Fibroblast of the aortic adventitia (primary cell): ENCODE measurements at regions not wholly inside any gene's neighbourhood (a gene's known extent, or its start where the extent isn't known, plus 50 kb on each side); places are given as distances from the start of the nearest gene placed in this dataset.
"Not testable (repeated sequence)": the region's sequence is repeated elsewhere in the genome, so short reads cannot be mapped to it uniquely, and the experiment has no call there.

Experiments
- DNase-seq: peaks from one replicate; pipeline ENCODE4 v3.0.0-alpha.2; 2010; ENCODE audit warnings: low read depth
- H3K4me3 ChIP-seq: 2 replicates; pipeline ENCODE4 v1.5.1; 2011; ENCODE audit warnings: low read depth, mild to moderate bottlenecking, control low read depth, low read length, moderate library complexity
- TF ChIP-seq, protein P1 (sequence below): IDR thresholded peaks from 2 replicates; pipeline ENCODE4 v1.5.1; 2011; ENCODE audit warnings: mild to moderate bottlenecking, low read length, control low read depth, inconsistent platforms; ENCODE audit not compliant: insufficient read depth

DNA sequence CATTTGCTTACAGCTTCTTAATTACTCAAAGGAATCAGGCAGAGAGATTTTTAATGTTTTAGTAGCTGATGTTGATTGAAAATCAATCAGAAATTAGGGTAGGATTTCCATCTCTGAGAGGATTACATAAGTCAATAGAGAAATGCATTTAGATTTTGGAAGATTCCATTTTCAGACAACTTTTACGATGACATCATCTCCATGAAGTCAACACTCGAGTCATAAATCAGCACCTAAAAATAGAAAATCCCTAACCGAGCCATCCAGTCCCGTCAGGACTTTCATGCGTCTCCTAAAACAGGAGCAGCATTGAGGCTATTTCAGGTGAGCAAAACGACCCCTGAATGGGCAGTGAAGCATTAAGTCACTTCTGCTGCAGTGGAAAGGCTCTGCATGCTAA lies 279.7 kb upstream of the RNF32 start:
- TF ChIP-seq, protein P1, sequence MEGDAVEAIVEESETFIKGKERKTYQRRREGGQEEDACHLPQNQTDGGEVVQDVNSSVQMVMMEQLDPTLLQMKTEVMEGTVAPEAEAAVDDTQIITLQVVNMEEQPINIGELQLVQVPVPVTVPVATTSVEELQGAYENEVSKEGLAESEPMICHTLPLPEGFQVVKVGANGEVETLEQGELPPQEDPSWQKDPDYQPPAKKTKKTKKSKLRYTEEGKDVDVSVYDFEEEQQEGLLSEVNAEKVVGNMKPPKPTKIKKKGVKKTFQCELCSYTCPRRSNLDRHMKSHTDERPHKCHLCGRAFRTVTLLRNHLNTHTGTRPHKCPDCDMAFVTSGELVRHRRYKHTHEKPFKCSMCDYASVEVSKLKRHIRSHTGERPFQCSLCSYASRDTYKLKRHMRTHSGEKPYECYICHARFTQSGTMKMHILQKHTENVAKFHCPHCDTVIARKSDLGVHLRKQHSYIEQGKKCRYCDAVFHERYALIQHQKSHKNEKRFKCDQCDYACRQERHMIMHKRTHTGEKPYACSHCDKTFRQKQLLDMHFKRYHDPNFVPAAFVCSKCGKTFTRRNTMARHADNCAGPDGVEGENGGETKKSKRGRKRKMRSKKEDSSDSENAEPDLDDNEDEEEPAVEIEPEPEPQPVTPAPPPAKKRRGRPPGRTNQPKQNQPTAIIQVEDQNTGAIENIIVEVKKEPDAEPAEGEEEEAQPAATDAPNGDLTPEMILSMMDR: no peak
- H3K4me3 ChIP-seq: no peak overlapping the region
- no peak for DNase-seq

DNA sequence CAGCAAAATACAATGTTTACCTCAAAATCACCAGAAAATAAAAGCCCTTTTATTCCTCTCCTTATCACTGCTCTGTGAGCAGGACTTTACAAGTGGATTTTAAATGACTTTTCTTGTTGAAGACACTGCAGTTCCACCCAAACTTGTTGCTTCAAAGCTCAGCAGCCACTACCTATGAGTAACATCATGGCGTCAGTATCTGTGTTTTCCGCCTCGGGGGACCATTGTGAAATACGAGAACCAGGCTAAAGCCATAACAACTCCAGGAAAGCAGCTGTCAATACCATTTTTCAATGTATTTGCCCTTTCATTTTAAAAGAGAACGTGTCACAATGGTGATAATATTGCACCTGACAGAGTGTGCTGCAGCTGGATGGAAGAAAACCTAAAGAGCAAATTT lies 284.0 kb upstream of the RNF32 start:
- DNase-seq: no peak
- TF ChIP-seq, protein P1: no peak
- H3K4me3 ChIP-seq: no peak overlapping the region

DNA sequence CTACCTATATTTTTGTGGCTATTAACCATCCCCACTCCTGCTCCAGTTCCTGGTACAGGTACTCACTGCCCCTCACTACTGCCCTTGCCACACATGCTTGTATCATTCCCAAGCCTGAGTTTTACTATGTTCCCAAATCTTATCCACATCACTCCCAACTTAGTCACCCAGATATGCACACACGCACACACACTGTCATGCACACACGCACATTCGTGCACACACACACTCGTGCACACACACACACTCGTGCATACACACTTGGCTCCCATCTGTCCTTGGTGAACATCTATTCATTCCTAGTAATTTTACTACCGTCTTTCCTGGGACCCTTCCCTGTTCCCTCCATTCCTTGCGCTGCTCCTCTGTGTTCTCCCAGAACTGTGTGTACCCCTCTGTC lies 287.2 kb upstream of the RNF32 start:
- TF ChIP-seq, protein P1: no peak
- no peak overlapping the region for H3K4me3 ChIP-seq
- no peak for DNase-seq

DNA sequence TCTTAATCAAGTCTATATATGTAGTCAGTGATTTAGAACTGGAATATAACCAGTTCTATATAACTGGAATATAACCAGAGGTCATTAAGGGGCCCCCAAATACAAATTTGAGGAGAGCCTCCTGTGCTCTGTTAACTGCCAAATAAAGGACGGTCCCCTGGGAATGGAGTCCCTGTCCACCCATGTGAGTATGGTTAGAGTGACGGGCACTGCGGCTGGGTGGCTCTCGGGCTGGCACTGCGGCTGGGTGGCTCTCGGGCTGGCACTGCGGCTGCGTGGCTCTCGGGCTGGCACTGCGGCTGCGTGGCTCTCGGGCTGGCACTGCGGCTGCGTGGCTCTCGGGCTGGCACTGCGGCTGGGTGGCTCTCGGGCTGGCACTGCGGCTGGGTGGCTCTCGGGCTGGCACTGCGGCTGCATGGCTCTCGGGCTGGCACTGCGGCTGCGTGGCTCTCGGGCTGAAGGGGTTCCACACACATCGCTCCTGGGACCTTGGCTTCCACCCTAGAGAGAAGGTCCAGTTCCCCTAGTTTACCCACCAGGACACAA lies 292.8 kb upstream of the RNF32 start:
- not testable (repeated sequence) for DNase-seq, H3K4me3 ChIP-seq

DNA sequence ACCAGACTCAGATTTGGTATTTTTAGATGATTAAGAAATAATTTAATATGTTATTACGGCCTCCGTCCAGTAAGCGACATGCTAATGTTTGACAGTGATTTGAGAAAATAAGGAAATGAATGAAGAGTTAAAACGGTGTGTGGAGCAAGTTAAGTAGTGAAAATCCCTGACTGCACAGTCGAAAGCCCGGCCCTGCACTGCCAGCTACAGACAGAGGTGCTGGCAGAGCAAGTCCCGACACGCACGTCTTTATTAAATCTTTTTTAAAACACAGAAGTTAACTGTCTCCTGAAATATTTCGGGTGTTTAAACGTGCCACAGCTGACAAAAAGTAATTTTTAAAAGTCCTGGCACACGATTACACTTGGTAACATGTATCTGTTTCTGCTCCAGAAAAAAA lies 293.4 kb upstream of the RNF32 start:
- no peak for DNase-seq
- TF ChIP-seq, protein P1: no peak
- H3K4me3 ChIP-seq: no peak overlapping the region

DNA sequence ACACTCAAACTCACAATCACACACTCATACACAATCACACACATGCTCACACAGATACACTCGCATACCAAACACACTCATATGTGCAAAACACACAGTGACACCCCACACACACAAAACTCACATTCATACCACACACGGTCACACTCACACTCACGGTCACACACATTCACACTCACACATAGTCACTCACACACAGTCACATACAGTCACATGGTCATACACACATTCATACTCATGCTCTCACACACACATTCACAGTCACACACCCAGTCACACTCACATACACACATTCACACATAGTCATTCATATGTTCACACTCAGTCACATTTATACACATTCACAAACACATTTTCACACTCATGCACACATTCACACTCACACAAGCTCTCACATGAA lies 296.0 kb upstream of the RNF32 start:
- TF ChIP-seq, protein P1: no peak
- DNase-seq: no peak
- no peak overlapping the region for H3K4me3 ChIP-seq

DNA sequence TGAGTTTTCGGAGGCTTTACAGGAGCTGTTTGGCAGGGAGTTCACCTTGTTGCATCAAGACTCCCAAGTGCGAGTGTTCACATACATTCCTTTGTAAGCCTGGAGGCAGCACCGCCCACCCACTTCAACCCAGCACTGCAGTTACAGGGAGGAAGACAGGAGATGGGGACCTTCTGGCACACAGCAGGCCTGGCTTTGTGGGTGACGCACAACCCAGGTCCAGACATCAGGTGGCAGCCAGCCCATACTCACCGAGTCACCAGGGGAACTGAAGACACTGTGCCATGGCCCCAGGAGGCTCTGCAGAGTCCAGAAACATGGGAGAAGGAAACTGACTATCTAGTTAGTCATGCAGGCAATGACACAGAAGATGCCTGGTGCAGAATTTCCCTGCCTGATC lies 305.9 kb upstream of the RNF32 start:
- no peak for DNase-seq

More for the DNA sequence above, 305.9 kb upstream of the RNF32 start:
- H3K4me3 ChIP-seq: no peak overlapping the region
- TF ChIP-seq, protein P1: no peak
